ENCODE measurements at regions not wholly inside any gene's neighbourhood (a gene's known extent, or its start where the extent isn't known, plus 50 kb on each side); places are given as distances from the start of the nearest gene placed in this dataset.

GRCh38 chr17:14922411-14922810 is 342.7 kb downstream of the PMP22 start:
- DNase-seq (no peak), ATAC-seq (no peak)
- no peak overlapping the region for H3K4me3 Mint-ChIP-seq
- H3K27me3 Mint-ChIP-seq, result peaks cover 11% of the 10 kb centered on the region
- H3K27ac Mint-ChIP-seq, result no peak overlapping the region
- no peaks in the 10 kb centered on the region for H3K4me1 Mint-ChIP-seq
- peaks cover 0 to 7% of the 10 kb centered on the region in 2 donors for H3K9me3 Mint-ChIP-seq

GRCh38 chr17:14921936-14922335 is 343.2 kb downstream of the PMP22 start:
- DNase-seq, result no peak
- Mint-ChIP-seq H3K9me3 (peaks cover 0 to 7% of the 10 kb centered on the region in 2 donors), H3K4me3 (no peak overlapping the region), H3K27ac (no peak overlapping the region), H3K27me3 (peaks cover 11% of the 10 kb centered on the region), H3K4me1 (no peaks in the 10 kb centered on the region)
- ATAC-seq, result no peak

GRCh38 chr17:14919631-14920213 is 345.4 kb downstream of the PMP22 start:
- H3K9me3 Mint-ChIP-seq, result peaks cover 0 to 7% of the 10 kb centered on the region in 2 donors
- DNase-seq, result no peak
- no peak overlapping the region for H3K27ac Mint-ChIP-seq
- H3K4me3 Mint-ChIP-seq, result no peak overlapping the region
- ATAC-seq, result no peak
- no peaks in the 10 kb centered on the region for H3K27me3 Mint-ChIP-seq
- H3K4me1 Mint-ChIP-seq, result no peaks in the 10 kb centered on the region

- H3K27ac Mint-ChIP-seq, result no peak overlapping the region
- H3K9me3 Mint-ChIP-seq, result peaks cover under 1 to 7% of the 10 kb centered on the region in 2 donors
- DNase-seq (no peak), ATAC-seq (no peak)
- H3K27me3 Mint-ChIP-seq, result no peaks in the 10 kb centered on the region
- no peaks in the 10 kb centered on the region for H3K4me1 Mint-ChIP-seq
- H3K4me3 Mint-ChIP-seq, result no peak overlapping the region
Measured at GRCh38 chr17:14919094-14919493, 346.0 kb downstream of the PMP22 start.

GRCh38 chr17:14918540-14918939 is 346.6 kb downstream of the PMP22 start:
- H3K4me3 Mint-ChIP-seq, result no peak overlapping the region
- ATAC-seq, result no peak
- H3K4me1 Mint-ChIP-seq, result no peaks in the 10 kb centered on the region
- H3K27ac Mint-ChIP-seq, result no peak overlapping the region
- H3K9me3 Mint-ChIP-seq, result peaks cover 6 to 12% of the 10 kb centered on the region in 2 donors
- DNase-seq, result no peak
- H3K27me3 Mint-ChIP-seq, result no peaks in the 10 kb centered on the region

GRCh38 chr17:14910916-14911315 is 354.2 kb downstream of the PMP22 start:
- peaks cover 10% of the 10 kb centered on the region for H3K27me3 Mint-ChIP-seq
- no peaks in the 10 kb centered on the region for H3K4me1 Mint-ChIP-seq
- DNase-seq, result no peak
- ATAC-seq, result no peak
- peaks cover 12 to 22% of the 10 kb centered on the region in 2 donors for H3K9me3 Mint-ChIP-seq
- no peak overlapping the region for H3K27ac Mint-ChIP-seq
- no peak overlapping the region for H3K4me3 Mint-ChIP-seq

GRCh38 chr17:14904386-14904785 is 360.7 kb downstream of the PMP22 start:
- DNase-seq, result no peak
- Mint-ChIP-seq H3K4me3 (no peak overlapping the region), H3K27ac (no peak overlapping the region), H3K27me3 (peaks cover 12% of the 10 kb centered on the region), H3K9me3 (no peaks in the 10 kb centered on the region), H3K4me1 (no peaks in the 10 kb centered on the region)
- no peak for ATAC-seq

GRCh38 chr17:14903854-14904253 is 361.3 kb downstream of the PMP22 start:
- H3K27ac Mint-ChIP-seq, result no peak overlapping the region
- DNase-seq, result no peak
- H3K9me3 Mint-ChIP-seq, result no peaks in the 10 kb centered on the region
- no peaks in the 10 kb centered on the region for H3K4me1 Mint-ChIP-seq
- ATAC-seq, result no peak
- H3K4me3 Mint-ChIP-seq, result no peak overlapping the region
- H3K27me3 Mint-ChIP-seq, result peaks cover 12% of the 10 kb centered on the region

- no peak overlapping the region for H3K4me3 Mint-ChIP-seq
- no peak overlapping the region for H3K27ac Mint-ChIP-seq
- peaks cover 12% of the 10 kb centered on the region for H3K27me3 Mint-ChIP-seq
- no peaks in the 10 kb centered on the region for H3K4me1 Mint-ChIP-seq
- no peak for ATAC-seq
- no peak for DNase-seq
- H3K9me3 Mint-ChIP-seq, result peaks cover 3 to 5% of the 10 kb centered on the region in 2 donors
Measured at GRCh38 chr17:14902803-14903202, 362.3 kb downstream of the PMP22 start.

- Mint-ChIP-seq H3K4me1 (no peaks in the 10 kb centered on the region), H3K4me3 (no peak overlapping the region), H3K27ac (no peak overlapping the region), H3K27me3 (peaks cover 12% of the 10 kb centered on the region), H3K9me3 (peaks cover 5% of the 10 kb centered on the region in 2 donors)
- no peak for ATAC-seq
- DNase-seq, result no peak
Measured at GRCh38 chr17:14902297-14902696, 362.8 kb downstream of the PMP22 start.

GRCh38 chr17:14901376-14901775 is 363.8 kb downstream of the PMP22 start:
- Mint-ChIP-seq H3K27me3 (peaks cover 12% of the 10 kb centered on the region), H3K9me3 (peaks cover 5% of the 10 kb centered on the region in 2 donors), H3K4me1 (no peaks in the 10 kb centered on the region), H3K27ac (no peak overlapping the region), H3K4me3 (no peak overlapping the region)
- ATAC-seq (no peak), DNase-seq (no peak)

GRCh38 chr17:14886200-14886739 is 378.9 kb downstream of the PMP22 start:
- H3K4me3 Mint-ChIP-seq, result no peak overlapping the region
- H3K9me3 Mint-ChIP-seq, result peaks cover 24 to 50% of the 10 kb centered on the region in 2 donors
- no peak for ATAC-seq
- DNase-seq, result no peak
- peaks cover 29% of the 10 kb centered on the region for H3K27me3 Mint-ChIP-seq
- H3K4me1 Mint-ChIP-seq, result no peaks in the 10 kb centered on the region
- no peak overlapping the region for H3K27ac Mint-ChIP-seq

- H3K4me1 Mint-ChIP-seq, result no peaks in the 10 kb centered on the region
Measured at GRCh38 chr17:14882131-14882530, 383.0 kb downstream of the PMP22 start.

GRCh38 chr17:14875557-14876412 is 389.3 kb downstream of the PMP22 start:
- Mint-ChIP-seq H3K9me3 (no peaks in the 10 kb centered on the region), H3K4me3 (no peak overlapping the region), H3K4me1 (no peaks in the 10 kb centered on the region), H3K27ac (no peak overlapping the region), H3K27me3 (peaks cover 28% of the 10 kb centered on the region)
- no peak for DNase-seq
- ATAC-seq, result no peak

More at GRCh38 chr17:14882131-14882530, 383.0 kb downstream of the PMP22 start:
- H3K4me3 Mint-ChIP-seq, result no peak overlapping the region
- H3K27me3 Mint-ChIP-seq, result peaks cover 40% of the 10 kb centered on the region
- ATAC-seq (no peak), DNase-seq (no peak)
- H3K27ac Mint-ChIP-seq, result no peak overlapping the region
- H3K9me3 Mint-ChIP-seq, result peaks cover 19 to 39% of the 10 kb centered on the region in 2 donors

- peaks cover 28% of the 10 kb centered on the region for H3K27me3 Mint-ChIP-seq
- no peaks in the 10 kb centered on the region for H3K4me1 Mint-ChIP-seq
- no peak overlapping the region for H3K4me3 Mint-ChIP-seq
- H3K9me3 Mint-ChIP-seq, result no peaks in the 10 kb centered on the region
- no peak overlapping the region for H3K27ac Mint-ChIP-seq
- DNase-seq (no peak), ATAC-seq (no peak)
Measured at GRCh38 chr17:14873996-14874395, 391.1 kb downstream of the PMP22 start.

- peaks cover 29% of the 10 kb centered on the region for H3K27me3 Mint-ChIP-seq
- H3K4me3 Mint-ChIP-seq, result no peak overlapping the region
- H3K4me1 Mint-ChIP-seq, result no peaks in the 10 kb centered on the region
- no peak overlapping the region for H3K27ac Mint-ChIP-seq
- no peaks in the 10 kb centered on the region for H3K9me3 Mint-ChIP-seq
- ATAC-seq (no peak), DNase-seq (no peak)
Measured at GRCh38 chr17:14873540-14873939, 391.6 kb downstream of the PMP22 start.

All from stimulated activated naive CD8-positive, alpha-beta T cell treated with anti-CD3 and anti-CD28 coated beads, Interleukin-15, amount 100 ng/mL, for 72 hours (primary cell).